PC-3 (cell line): ENCODE measurements at regions not wholly inside any gene's neighbourhood (a gene's known extent, or its start where the extent isn't known, plus 50 kb on each side); places are given as distances from the start of the nearest gene placed in this dataset.
"Not testable (repeated sequence)": the region's sequence is repeated elsewhere in the genome, so short reads cannot be mapped to it uniquely, and the experiment has no call there.

Experiments used
- ATAC-seq: fragments of 200-7000 bp; cut with Tn5 transposase; 2 replicates; pipeline ENCODE4 v1.9.1; 2020; ENCODE audit warnings: mild to moderate bottlenecking, moderate library complexity
- BruUV-seq: library from RNA; stranded (reverse); fragments of 400-500 nt; replicated peaks from 2 replicates; lab custom pipeline; 2021; lab: Mats Ljungman, UMichigan
- CTCF ChIA-PET: fragments of 300-600 bp; sonication (Branson Sonifier 250); formaldehyde crosslinking; loops from one replicate; lab custom pipeline; 2022; ENCODE audit warnings: antibody characterized with exemption; lab: Charles Lee
- POLR2A ChIA-PET: fragments of 300-600 bp; sonication (Branson Sonifier 250); formaldehyde crosslinking; loops from one replicate; lab custom pipeline; 2022; ENCODE audit warnings: antibody characterized with exemption; ENCODE audit not compliant: unreplicated experiment; lab: Charles Lee
- DNase-seq: peaks from one replicate; pipeline ENCODE4 v3.0.0-alpha.2; 2015
- H2AFZ ChIP-seq: fragments of 300-600 bp; sonication (generic); 2 replicates; pipeline ENCODE4 v1.6.0; 2016; ENCODE audit warnings: antibody characterized with exemption, low read length
- H3F3A ChIP-seq: fragments of 300-600 bp; sonication (generic); one replicate; pipeline ENCODE4 v1.6.0; 2017; ENCODE audit warnings: antibody characterized with exemption, low read length, control low read depth, mild to moderate bottlenecking; ENCODE audit not compliant: unreplicated experiment
- H3K27ac ChIP-seq: fragments of 300-600 bp; sonication (generic); 2 replicates; pipeline ENCODE4 v1.5.1; 2016; ENCODE audit warnings: mild to moderate bottlenecking, low read length
- H3K27me3 ChIP-seq: fragments of 300-600 bp; sonication (generic); 2 replicates; pipeline ENCODE4 v1.6.1; 2016; ENCODE audit warnings: low read length, mixed read lengths
- H3K36me3 ChIP-seq: fragments of 300-600 bp; sonication (generic); 2 replicates; pipeline ENCODE4 v1.6.1; 2016; ENCODE audit warnings: low read depth, mixed run types, low read length, mixed read lengths
- H3K4me1 ChIP-seq: fragments of 300-600 bp; sonication (generic); 2 replicates; pipeline ENCODE4 v1.5.1; 2016; ENCODE audit warnings: low read length; ENCODE audit not compliant: insufficient read depth
- H3K4me2 ChIP-seq: fragments of 300-600 bp; sonication (generic); 2 replicates; pipeline ENCODE4 v1.6.0; 2016; ENCODE audit warnings: low read length
- H3K4me3 ChIP-seq: fragments of 300-600 bp; sonication (generic); 2 replicates; pipeline ENCODE4 v1.5.1; 2016; ENCODE audit warnings: mild to moderate bottlenecking, low read length, mixed read lengths
- H3K79me2 ChIP-seq: fragments of 300-600 bp; sonication (generic); 2 replicates; pipeline ENCODE4 v1.6.1; 2017; ENCODE audit warnings: low read length, mixed read lengths
- H3K9ac ChIP-seq: fragments of 300-600 bp; sonication (generic); 2 replicates; pipeline ENCODE4 v1.6.0; 2016; ENCODE audit warnings: mild to moderate bottlenecking, low read length
- H3K9me2 ChIP-seq: fragments of 300-600 bp; sonication (generic); replicated peaks from 2 replicates; pipeline ENCODE4 v1.6.1; 2016; ENCODE audit warnings: mixed run types, low read length, mixed read lengths
- H3K9me3 ChIP-seq: fragments of 300-600 bp; sonication (generic); 2 replicates; pipeline ENCODE4 v1.6.1; 2016; ENCODE audit warnings: low read length, mixed read lengths
- H4K20me1 ChIP-seq: fragments of 300-600 bp; sonication (generic); 2 replicates; pipeline ENCODE4 v1.6.1; 2016; ENCODE audit warnings: low read length, mixed read lengths
- CTCF ChIP-seq: fragments of 300-600 bp; sonication (generic); conservative IDR thresholded peaks from 2 replicates; pipeline ENCODE4 v1.5.1; 2017; ENCODE audit warnings: antibody characterized with exemption, low read depth, mild to moderate bottlenecking, low read length
- EZH2 ChIP-seq: fragments of 300-600 bp; sonication (generic); IDR thresholded peaks from one replicate; pipeline ENCODE4 v1.6.1; 2017; ENCODE audit warnings: antibody characterized with exemption, mild to moderate bottlenecking, low read length; ENCODE audit not compliant: unreplicated experiment
- EZH2phosphoT487 ChIP-seq: fragments of 300-600 bp; sonication (generic); IDR thresholded peaks from 2 replicates; pipeline ENCODE4 v1.6.1; 2018; ENCODE audit warnings: mild to moderate bottlenecking, antibody characterized with exemption, low read length, borderline replicate concordance
- intact Hi-C: fragments of 100-400 bp; cut with micrococcal nuclease; formaldehyde crosslinking; loops from 2 replicates; pipeline ENCODE4 v1.9.0; 2023

DNA sequence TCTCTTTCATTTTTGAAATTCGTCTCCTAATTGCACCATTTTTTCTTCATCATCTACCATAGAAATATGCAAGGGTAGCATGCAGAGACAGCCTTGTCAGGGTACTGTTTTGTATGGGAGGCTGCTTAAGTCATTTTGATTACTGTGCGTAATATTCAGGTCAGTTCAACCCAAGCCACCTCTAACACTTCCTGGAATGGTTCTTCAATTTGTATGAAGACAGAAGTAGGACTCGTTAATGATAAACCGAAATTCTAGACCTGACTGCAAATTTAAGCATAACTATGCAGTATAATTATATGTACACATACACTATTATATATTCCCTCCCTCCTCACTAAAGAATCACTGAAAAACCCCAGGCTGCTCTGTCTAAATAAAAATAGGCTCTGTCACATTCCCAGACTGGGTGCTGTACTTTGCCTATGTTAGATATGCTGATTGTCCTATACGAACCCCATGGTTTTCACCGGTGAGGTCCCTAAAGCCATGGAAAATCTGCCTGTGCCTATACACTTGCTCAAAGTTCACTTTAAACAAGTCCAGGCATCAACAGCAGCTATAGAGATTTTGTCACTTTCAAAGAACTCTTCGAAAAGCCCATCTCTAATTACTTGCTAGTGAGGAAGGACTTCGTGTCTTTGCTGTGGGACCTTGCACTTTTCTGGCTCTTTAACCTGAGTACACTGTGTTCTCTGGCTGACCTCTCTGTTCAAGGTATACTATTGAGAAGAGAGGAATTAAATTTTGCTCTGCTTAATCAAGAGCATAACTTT lies 352.1 kb upstream of the CD180 start:
- no peaks in the 10 kb centered on the region for H3F3A ChIP-seq
- ChIA-PET CTCF (no interaction called here), POLR2A (no interaction called here)
- no peak overlapping the region for H3K4me3 ChIP-seq
- H3K4me1 ChIP-seq = no peaks in the 10 kb centered on the region
- no peak for ATAC-seq
- intact Hi-C loops = no loop called here
- TF ChIP-seq EZH2 (no peak), EZH2phosphoT487 (no peak), CTCF (no peak)
- no peak for DNase-seq
- H3K79me2 ChIP-seq = no peaks in the 10 kb centered on the region
- H3K9me3 ChIP-seq = no peaks in the 10 kb centered on the region
- no peak overlapping the region for H2AFZ ChIP-seq
- no peaks in the 10 kb centered on the region for H3K9me2 ChIP-seq
- no peak overlapping the region for H3K9ac ChIP-seq
- H3K4me2 ChIP-seq = no peak overlapping the region
- no peaks in the 10 kb centered on the region for H4K20me1 ChIP-seq
- H3K27me3 ChIP-seq = 0 out of 2 replicates have a peak, but pooled peaks cover 5% of the 10 kb centered on the region
- H3K36me3 ChIP-seq = no peaks in the 10 kb centered on the region
- no TSS peak for BruUV-seq
- no peak overlapping the region for H3K27ac ChIP-seq

DNA sequence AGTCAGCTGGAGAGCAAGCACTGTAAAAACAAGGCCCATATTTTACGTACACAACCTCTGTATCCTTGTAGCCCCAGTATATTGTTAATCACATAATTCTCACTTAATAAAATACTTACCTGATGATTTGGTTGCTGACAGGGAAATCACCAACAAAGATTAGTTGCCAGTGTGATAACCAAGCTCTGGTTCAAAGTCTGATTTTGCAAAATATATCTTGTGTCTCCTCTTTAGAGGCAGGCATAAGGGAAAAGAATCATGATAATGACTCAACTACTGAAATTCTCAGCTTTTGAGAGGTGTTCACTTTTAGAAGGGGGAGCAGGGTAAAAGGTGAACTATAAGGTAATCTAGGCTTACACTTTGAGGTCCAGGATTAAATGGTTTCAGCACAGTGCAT lies 351.1 kb upstream of the CD180 start:
- H3K79me2 ChIP-seq = no peaks in the 10 kb centered on the region
- intact Hi-C loops = no loop called here
- H3K27me3 ChIP-seq = 0 out of 2 replicates have a peak, but pooled peaks cover 5% of the 10 kb centered on the region
- H3K4me3 ChIP-seq = no peak overlapping the region
- no peak overlapping the region for H2AFZ ChIP-seq
- no peaks in the 10 kb centered on the region for H3K9me2 ChIP-seq
- POLR2A ChIA-PET = no interaction called here
- H4K20me1 ChIP-seq = no peaks in the 10 kb centered on the region
- TF ChIP-seq EZH2phosphoT487 = no peak
- no peak for TF ChIP-seq CTCF
- TF ChIP-seq EZH2 = no peak
- H3K4me2 ChIP-seq = no peak overlapping the region
- H3K27ac ChIP-seq = no peak overlapping the region
- H3K9ac ChIP-seq = no peak overlapping the region
- H3K4me1 ChIP-seq = no peaks in the 10 kb centered on the region
- ATAC-seq (no peak), DNase-seq (no peak)
- no peaks in the 10 kb centered on the region for H3F3A ChIP-seq
- H3K36me3 ChIP-seq = no peaks in the 10 kb centered on the region
- BruUV-seq = no TSS peak
- H3K9me3 ChIP-seq = no peaks in the 10 kb centered on the region
- CTCF ChIA-PET = no interaction called here

- H3K4me3 ChIP-seq, DNase-seq, H3K36me3 ChIP-seq, intact Hi-C loops, H3K27ac ChIP-seq, CTCF ChIA-PET, H3F3A ChIP-seq, ATAC-seq, H3K9ac ChIP-seq, H3K27me3 ChIP-seq, H3K79me2 ChIP-seq, BruUV-seq, POLR2A ChIA-PET, H3K9me2 ChIP-seq, H3K4me2 ChIP-seq, H4K20me1 ChIP-seq, H2AFZ ChIP-seq, H3K4me1 ChIP-seq, H3K9me3 ChIP-seq: not testable (repeated sequence)
These were observed 348.3 kb upstream of the CD180 start for GRCh38 chr5:67544942-67545341.
